ENCODE measurements at regions not wholly inside any gene's neighbourhood (a gene's known extent, or its start where the extent isn't known, plus 50 kb on each side); places are given as distances from the start of the nearest gene placed in this dataset.

GRCh38 chr2:67650291-67651133, 253.4 kb downstream of the ETAA1 start:
- no peaks in the 10 kb centered on the region for H3K9me3 ChIP-seq (replicated peaks; ENCODE audit: control insufficient read depth, insufficient read depth, low read length)
- H2AFZ ChIP-seq (ENCODE audit: low read depth, low read length) = no peak overlapping the region
- TF ChIP-seq CTCF (IDR thresholded peaks at IDR 0.05; ENCODE audit: extremely low read depth in 1 of 2, insufficient read depth in 1 of 2, low read depth in 1 of 2, low read length in 2 of 2) = peak; percentile 55 to 67
- no peak for TF ChIP-seq GATA2 (IDR thresholded peaks at IDR 0.05; ENCODE audit: insufficient read depth, insufficient read length, low read depth, low read length)
- no peak for TF ChIP-seq FOS (IDR thresholded peaks at IDR 0.05; ENCODE audit: borderline replicate concordance, insufficient read depth, low read length)
- no peak for TF ChIP-seq MYC (IDR thresholded peaks at IDR 0.05; ENCODE audit: low read depth, low read length)
- FAIRE-seq = peak; percentile 58
- no TSS peak for BruUV-seq (replicated peaks)
- no peaks in the 10 kb centered on the region for H4K20me1 ChIP-seq (replicated peaks; ENCODE audit: control insufficient read depth, extremely low read depth, insufficient read depth, low read length)
- H3K4me3 ChIP-seq (replicated peaks in 1 of 3; ENCODE audit: insufficient read depth in 1 of 3, low read depth in 1 of 3, low read length in 3 of 3) = no peak overlapping the region
- dilution Hi-C loops (cut with MboI; ENCODE audit: extremely low pct_ligation_motif_present, low sequenced_read_pairs) (no loop called here), intact Hi-C loops (cut with micrococcal nuclease) (loop anchor here (1.0 to 10.0 kb wide), 5 partner anchors 174 to 1218 kb away; no protein-coding TSS in a partner anchor)
- no peak overlapping the region for H3K4me2 ChIP-seq (ENCODE audit: insufficient read depth, low read length)
- no peaks in the 10 kb centered on the region for H3K36me3 ChIP-seq (ENCODE audit: control insufficient read depth in 2 of 2, extremely low read depth in 1 of 2, insufficient read depth in 2 of 2, low read length in 2 of 2)
- no peak overlapping the region for H3K27ac ChIP-seq (ENCODE audit: insufficient read depth, low read depth, low read length)
- no peaks in the 10 kb centered on the region for H3K27me3 ChIP-seq (ENCODE audit: control insufficient read depth in 2 of 2, insufficient read depth in 2 of 2, low read length in 2 of 2)
- ChIA-PET CTCF (interaction anchor here (0.5 to 1.8 kb wide), 51 partner anchors 10 to 1222 kb away, joined by 3 to 25 read pairs (median 3); partner anchors contain the start of gene MEIS1), POLR2A (no interaction called here)
- peak; percentile 65 for DNase-seq (ENCODE audit: low read depth, low spot score)
- H3K4me1 ChIP-seq (ENCODE audit: control insufficient read depth, extremely low read depth, insufficient read depth, low read length) = no peaks in the 10 kb centered on the region
- H3K9ac ChIP-seq (replicated peaks; ENCODE audit: extremely low read depth, insufficient read depth, low read length) = no peak overlapping the region
- H3K9me1 ChIP-seq (replicated peaks; ENCODE audit: control insufficient read depth, extremely low read depth, insufficient read depth, low read length) = no peaks in the 10 kb centered on the region
- no peaks in the 10 kb centered on the region for H3K79me2 ChIP-seq (ENCODE audit: control insufficient read depth, insufficient read depth, low read length)
